Astrocyte of the spinal cord (primary cell): ENCODE measurements at regions not wholly inside any gene's neighbourhood (a gene's known extent, or its start where the extent isn't known, plus 50 kb on each side); places are given as distances from the start of the nearest gene placed in this dataset.
A peak's percentile ranks its signal among the peaks of the same experiment; 100 is the strongest.

Source experiments
- DNase-seq: peaks from one replicate; pipeline ENCODE4 v3.0.0; 2011; ENCODE audit warnings: low read depth, low spot score
- H3K4me3 ChIP-seq: 2 replicates; pipeline ENCODE4 v1.5.1; 2011; ENCODE audit warnings: low read depth, mild to moderate bottlenecking, low read length, moderate library complexity
- CTCF ChIP-seq: IDR thresholded peaks from 2 replicates; pipeline ENCODE4 v1.5.1; 2012; ENCODE audit warnings: low read depth, mild to moderate bottlenecking, low read length, inconsistent platforms
- in situ Hi-C: cut with HindIII; loops from 2 replicates; pipeline ENCODE4 v1.10.0; 2017; ENCODE audit warnings: low sequenced_read_pairs

GRCh38 chr2:45318686-45319085 lies 292.4 kb downstream of the SRBD1 start:
- no peak for TF ChIP-seq CTCF
- in situ Hi-C loops = no loop called here
- H3K4me3 ChIP-seq = no peak overlapping the region
- DNase-seq = no peak

- no peak for TF ChIP-seq CTCF
- in situ Hi-C loops = no loop called here
- peak; percentile 10 for DNase-seq
- no peak overlapping the region for H3K4me3 ChIP-seq
Measured at GRCh38 chr2:45316576-45317338, 294.3 kb downstream of the SRBD1 start.

GRCh38 chr2:45315861-45316260 lies 295.2 kb downstream of the SRBD1 start:
- TF ChIP-seq CTCF = no peak
- in situ Hi-C loops = no loop called here
- no peak overlapping the region for H3K4me3 ChIP-seq
- DNase-seq = peak; percentile 92

- in situ Hi-C loops = no loop called here
- DNase-seq = no peak
- H3K4me3 ChIP-seq = no peak overlapping the region
- no peak for TF ChIP-seq CTCF
Measured at GRCh38 chr2:45312275-45312674, 298.8 kb downstream of the SRBD1 start.

- H3K4me3 ChIP-seq = no peak overlapping the region
- in situ Hi-C loops = no loop called here
- no peak for DNase-seq
- TF ChIP-seq CTCF = no peak
Measured at GRCh38 chr2:45311559-45311958, 299.5 kb downstream of the SRBD1 start.

- H3K4me3 ChIP-seq = no peak overlapping the region
- in situ Hi-C loops = no loop called here
- TF ChIP-seq CTCF = no peak
- no peak for DNase-seq
Measured at GRCh38 chr2:45307147-45307546, 297.9 kb upstream of the SIX2 start.
